Neural crest cell (in vitro differentiated cells): ENCODE measurements at regions not wholly inside any gene's neighbourhood (a gene's known extent, or its start where the extent isn't known, plus 50 kb on each side); places are given as distances from the start of the nearest gene placed in this dataset.

Source experiments
- DNase-seq: peaks from one replicate; pipeline ENCODE4 v3.0.0; 2021; ENCODE audit warnings: low read depth, mixed read lengths, low spot score
- H3K27ac Mint-ChIP-seq: one replicate; pipeline ENCODE4 v1.8.0; 2021; ENCODE audit warnings: mild to moderate bottlenecking, mixed read lengths; ENCODE audit not compliant: unreplicated experiment
- H3K27me3 Mint-ChIP-seq: 2 replicates; pipeline ENCODE4 v1.8.0; 2021; ENCODE audit warnings: low read depth, mild to moderate bottlenecking, mixed read lengths
- H3K36me3 Mint-ChIP-seq: 2 replicates; pipeline ENCODE4 v1.8.0; 2021; ENCODE audit warnings: low read depth, mild to moderate bottlenecking, mixed read lengths
- H3K4me1 Mint-ChIP-seq: 2 replicates; pipeline ENCODE4 v1.8.0; 2021; ENCODE audit warnings: mixed read lengths
- H3K4me3 Mint-ChIP-seq: one replicate; pipeline ENCODE4 v1.8.0; 2021; ENCODE audit warnings: mild to moderate bottlenecking, mixed read lengths
- H3K9me3 Mint-ChIP-seq: 2 replicates; pipeline ENCODE4 v1.8.0; 2021; ENCODE audit warnings: mixed read lengths
- CTCF ChIP-seq: fragments of 200-600 bp; sonication (generic); conservative IDR thresholded peaks from 2 replicates; pipeline ENCODE4 v1.5.0; 2021; ENCODE audit warnings: antibody characterized with exemption, mild to moderate bottlenecking

GRCh38 chr1:58842941-58843340 lies 59.1 kb upstream of the JUN start:
- no peaks in the 10 kb centered on the region for H3K27me3 Mint-ChIP-seq
- H3K36me3 Mint-ChIP-seq, result no peaks in the 10 kb centered on the region
- H3K9me3 Mint-ChIP-seq, result no peaks in the 10 kb centered on the region

GRCh38 chr1:58844176-58844575 lies 60.3 kb upstream of the JUN start:
- Mint-ChIP-seq H3K36me3 (no peaks in the 10 kb centered on the region), H3K4me1 (peaks cover 7% of the 10 kb centered on the region), H3K27me3 (no peaks in the 10 kb centered on the region), H3K9me3 (no peaks in the 10 kb centered on the region), H3K27ac (no peak overlapping the region), H3K4me3 (no peak overlapping the region)
- no peak for DNase-seq
- no peak for TF ChIP-seq CTCF

More at GRCh38 chr1:58842941-58843340, 59.1 kb upstream of the JUN start:
- DNase-seq, result no peak
- no peak overlapping the region for H3K4me3 Mint-ChIP-seq
- H3K27ac Mint-ChIP-seq, result no peak overlapping the region
- peaks cover 4% of the 10 kb centered on the region for H3K4me1 Mint-ChIP-seq
- no peak for TF ChIP-seq CTCF

GRCh38 chr1:58845942-58846341 lies 62.1 kb upstream of the JUN start:
- H3K36me3 Mint-ChIP-seq, result no peaks in the 10 kb centered on the region
- no peak overlapping the region for H3K27ac Mint-ChIP-seq
- TF ChIP-seq CTCF, result no peak
- peaks cover 9% of the 10 kb centered on the region for H3K4me1 Mint-ChIP-seq
- no peaks in the 10 kb centered on the region for H3K9me3 Mint-ChIP-seq
- no peak for DNase-seq
- no peaks in the 10 kb centered on the region for H3K27me3 Mint-ChIP-seq
- H3K4me3 Mint-ChIP-seq, result no peak overlapping the region

GRCh38 chr1:58848818-58849411 lies 65.1 kb upstream of the JUN start:
- Mint-ChIP-seq H3K4me1 (peaks cover 29% of the 10 kb centered on the region), H3K27ac (no peak overlapping the region), H3K9me3 (no peaks in the 10 kb centered on the region), H3K4me3 (no peak overlapping the region), H3K36me3 (no peaks in the 10 kb centered on the region), H3K27me3 (no peaks in the 10 kb centered on the region)
- TF ChIP-seq CTCF, result no peak
- no peak for DNase-seq

GRCh38 chr1:58849551-58849950 lies 65.7 kb upstream of the JUN start:
- no peak for DNase-seq
- TF ChIP-seq CTCF, result no peak
- H3K4me3 Mint-ChIP-seq, result no peak overlapping the region
- no peaks in the 10 kb centered on the region for H3K9me3 Mint-ChIP-seq
- H3K27ac Mint-ChIP-seq, result no peak overlapping the region
- no peaks in the 10 kb centered on the region for H3K27me3 Mint-ChIP-seq
- H3K4me1 Mint-ChIP-seq, result peaks cover 33% of the 10 kb centered on the region
- H3K36me3 Mint-ChIP-seq, result no peaks in the 10 kb centered on the region
